HFFc6 (cell line): ENCODE measurements at regions not wholly inside any gene's neighbourhood (a gene's known extent, or its start where the extent isn't known, plus 50 kb on each side); places are given as distances from the start of the nearest gene placed in this dataset.
"Not testable (repeated sequence)": the region's sequence is repeated elsewhere in the genome, so short reads cannot be mapped to it uniquely, and the experiment has no call there.

Source experiments
- DNase-seq: peaks from one replicate; pipeline ENCODE4 v3.0.0-alpha.2; 2018
- H3K27ac Mint-ChIP-seq: 2 replicates; pipeline ENCODE4 v1.8.0; 2020; ENCODE audit warnings: mild to moderate bottlenecking, mixed read lengths
- H3K27me3 Mint-ChIP-seq: 2 replicates; pipeline ENCODE4 v1.8.0; 2021; ENCODE audit warnings: mild to moderate bottlenecking, moderate library complexity, mixed read lengths; ENCODE audit not compliant: insufficient read depth
- H3K36me3 Mint-ChIP-seq: 2 replicates; pipeline ENCODE4 v1.8.0; 2021; ENCODE audit warnings: low read depth, mixed read lengths
- H3K4me1 Mint-ChIP-seq: 2 replicates; pipeline ENCODE4 v1.8.0; 2020; ENCODE audit warnings: low read depth, mixed read lengths
- H3K4me3 Mint-ChIP-seq: 2 replicates; pipeline ENCODE4 v1.8.0; 2020; ENCODE audit warnings: mild to moderate bottlenecking, moderate library complexity, mixed read lengths
- H3K9me3 Mint-ChIP-seq: 2 replicates; pipeline ENCODE4 v1.8.0; 2020; ENCODE audit warnings: mild to moderate bottlenecking, mixed read lengths
- TF ChIP-seq, protein P1 (sequence below): fragments of 200-600 bp; sonication (generic); IDR thresholded peaks from 2 replicates; pipeline ENCODE4 v1.5.0; 2021; ENCODE audit warnings: antibody characterized with exemption, mild to moderate bottlenecking

DNA sequence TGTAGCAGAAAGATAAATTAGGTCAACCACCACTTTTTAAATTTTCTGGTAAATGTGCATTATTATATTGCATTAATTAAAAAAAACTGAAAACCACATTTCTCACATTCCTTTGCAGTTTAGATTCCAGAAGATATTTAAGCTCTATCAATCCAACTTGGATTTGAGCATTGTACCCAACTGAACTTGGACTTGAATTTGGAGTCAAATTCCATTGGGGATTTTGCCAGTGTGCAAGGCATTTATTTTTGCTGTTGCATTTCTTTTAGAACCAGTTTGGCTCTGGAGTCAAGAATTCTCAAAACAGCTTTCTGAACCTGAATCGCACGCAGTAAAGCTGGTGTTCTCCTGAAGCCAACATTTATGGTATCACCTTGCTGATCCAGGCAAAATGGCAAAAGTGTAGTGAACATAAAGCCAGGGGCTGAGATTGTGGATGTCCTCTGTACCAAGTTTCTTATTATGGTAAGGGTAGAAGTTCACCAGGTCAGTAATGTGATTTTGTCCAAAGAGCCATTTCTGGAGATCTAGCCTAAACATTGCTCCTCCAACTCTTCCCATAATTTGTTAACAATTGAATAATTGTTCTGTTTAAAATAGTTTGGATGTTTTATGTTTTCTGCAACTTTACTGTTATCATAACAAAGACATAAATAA, 890.9 kb downstream of the LRRIQ3 start:
- Mint-ChIP-seq H3K9me3 (peaks cover 18% of the 10 kb centered on the region), H3K4me3 (no peak overlapping the region), H3K4me1 (no peaks in the 10 kb centered on the region), H3K27me3 (peaks cover 2% of the 10 kb centered on the region; the same call in 1 of the 2 replicates), H3K27ac (no peak overlapping the region), H3K36me3 (no peaks in the 10 kb centered on the region; the same call in 1 of the 2 replicates)
- TF ChIP-seq, protein P1, sequence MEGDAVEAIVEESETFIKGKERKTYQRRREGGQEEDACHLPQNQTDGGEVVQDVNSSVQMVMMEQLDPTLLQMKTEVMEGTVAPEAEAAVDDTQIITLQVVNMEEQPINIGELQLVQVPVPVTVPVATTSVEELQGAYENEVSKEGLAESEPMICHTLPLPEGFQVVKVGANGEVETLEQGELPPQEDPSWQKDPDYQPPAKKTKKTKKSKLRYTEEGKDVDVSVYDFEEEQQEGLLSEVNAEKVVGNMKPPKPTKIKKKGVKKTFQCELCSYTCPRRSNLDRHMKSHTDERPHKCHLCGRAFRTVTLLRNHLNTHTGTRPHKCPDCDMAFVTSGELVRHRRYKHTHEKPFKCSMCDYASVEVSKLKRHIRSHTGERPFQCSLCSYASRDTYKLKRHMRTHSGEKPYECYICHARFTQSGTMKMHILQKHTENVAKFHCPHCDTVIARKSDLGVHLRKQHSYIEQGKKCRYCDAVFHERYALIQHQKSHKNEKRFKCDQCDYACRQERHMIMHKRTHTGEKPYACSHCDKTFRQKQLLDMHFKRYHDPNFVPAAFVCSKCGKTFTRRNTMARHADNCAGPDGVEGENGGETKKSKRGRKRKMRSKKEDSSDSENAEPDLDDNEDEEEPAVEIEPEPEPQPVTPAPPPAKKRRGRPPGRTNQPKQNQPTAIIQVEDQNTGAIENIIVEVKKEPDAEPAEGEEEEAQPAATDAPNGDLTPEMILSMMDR: no peak
- no peak for DNase-seq

- DNase-seq: no peak
- 0 out of 2 replicates have a peak, but pooled peaks cover 4% of the 10 kb centered on the region for H3K36me3 Mint-ChIP-seq
- H3K9me3 Mint-ChIP-seq: peaks cover 17% of the 10 kb centered on the region
- H3K27ac Mint-ChIP-seq: no peak overlapping the region
- H3K4me3 Mint-ChIP-seq: no peak overlapping the region
- H3K4me1 Mint-ChIP-seq: no peaks in the 10 kb centered on the region
- TF ChIP-seq, protein P1: no peak
- no peaks in the 10 kb centered on the region for H3K27me3 Mint-ChIP-seq
Measured at GRCh38 chr1:73273886-73274285, 924.1 kb downstream of the LRRIQ3 start.

- H3K4me3 Mint-ChIP-seq, H3K27me3 Mint-ChIP-seq, H3K4me1 Mint-ChIP-seq, H3K27ac Mint-ChIP-seq, DNase-seq, H3K36me3 Mint-ChIP-seq: not testable (repeated sequence)
- H3K9me3 Mint-ChIP-seq: peaks cover 48% of the 10 kb centered on the region
Measured at GRCh38 chr1:73245196-73245595, 952.8 kb downstream of the LRRIQ3 start.

- no peaks in the 10 kb centered on the region for H3K4me1 Mint-ChIP-seq
- TF ChIP-seq, protein P1: no peak
- DNase-seq: no peak
Measured at GRCh38 chr1:73218995-73219546, 936.7 kb upstream of the NEGR1 start.

DNA sequence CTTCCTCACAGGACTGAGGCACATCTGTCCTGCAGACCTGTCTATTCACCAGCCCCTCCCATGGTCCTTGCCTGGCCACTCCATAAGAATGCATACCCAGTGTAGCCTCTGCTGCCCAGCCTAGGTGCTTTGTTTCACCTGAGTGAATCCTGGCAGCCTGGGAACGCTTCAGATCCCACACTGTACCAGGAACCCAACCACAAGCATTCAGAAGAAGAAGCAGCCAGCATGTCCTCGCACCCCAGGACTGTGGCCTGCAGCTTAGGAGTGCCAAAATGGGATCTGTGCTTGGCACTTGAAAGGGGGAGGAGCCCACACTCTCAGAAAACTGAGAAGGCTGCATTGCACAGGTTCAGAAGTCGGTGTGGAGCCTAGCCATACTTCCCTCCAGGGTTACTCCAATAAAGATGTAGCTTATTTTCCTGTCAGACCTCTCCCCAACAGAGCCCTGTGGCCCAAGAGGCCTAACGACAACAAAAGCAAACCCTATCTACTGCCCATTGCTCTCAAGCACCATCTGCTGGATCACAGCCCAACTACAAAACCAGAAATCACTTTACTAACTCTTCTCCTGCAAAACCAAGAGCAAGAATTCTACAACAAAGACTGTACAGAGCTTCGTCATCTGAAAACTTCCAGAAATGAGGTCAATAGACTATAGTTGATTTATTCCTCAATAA, 923.1 kb upstream of the NEGR1 start:
- H3K9me3 Mint-ChIP-seq: peaks cover 53% of the 10 kb centered on the region
- no peak overlapping the region for H3K4me3 Mint-ChIP-seq
- H3K27me3 Mint-ChIP-seq: peaks cover 2% of the 10 kb centered on the region; the same call in 1 of the 2 replicates
- TF ChIP-seq, protein P1: no peak
- DNase-seq: no peak
- H3K27ac Mint-ChIP-seq: no peak overlapping the region
- H3K4me1 Mint-ChIP-seq: no peaks in the 10 kb centered on the region
- no peaks in the 10 kb centered on the region for H3K36me3 Mint-ChIP-seq

More at GRCh38 chr1:73218995-73219546, 936.7 kb upstream of the NEGR1 start:
- Mint-ChIP-seq H3K36me3 (no peaks in the 10 kb centered on the region), H3K4me3 (no peak overlapping the region), H3K27ac (no peak overlapping the region), H3K27me3 (no peaks in the 10 kb centered on the region), H3K9me3 (peaks cover 35% of the 10 kb centered on the region)

GRCh38 chr1:73197972-73198371, 915.6 kb upstream of the NEGR1 start:
- DNase-seq: no peak
- Mint-ChIP-seq H3K4me3 (no peak overlapping the region), H3K27me3 (no peaks in the 10 kb centered on the region), H3K4me1 (no peaks in the 10 kb centered on the region), H3K9me3 (peaks cover 27% of the 10 kb centered on the region), H3K27ac (no peak overlapping the region), H3K36me3 (no peaks in the 10 kb centered on the region; the same call in 1 of the 2 replicates)
- TF ChIP-seq, protein P1: no peak
